ENCODE measurements at regions not wholly inside any gene's neighbourhood (a gene's known extent, or its start where the extent isn't known, plus 50 kb on each side); places are given as distances from the start of the nearest gene placed in this dataset.

DNA sequence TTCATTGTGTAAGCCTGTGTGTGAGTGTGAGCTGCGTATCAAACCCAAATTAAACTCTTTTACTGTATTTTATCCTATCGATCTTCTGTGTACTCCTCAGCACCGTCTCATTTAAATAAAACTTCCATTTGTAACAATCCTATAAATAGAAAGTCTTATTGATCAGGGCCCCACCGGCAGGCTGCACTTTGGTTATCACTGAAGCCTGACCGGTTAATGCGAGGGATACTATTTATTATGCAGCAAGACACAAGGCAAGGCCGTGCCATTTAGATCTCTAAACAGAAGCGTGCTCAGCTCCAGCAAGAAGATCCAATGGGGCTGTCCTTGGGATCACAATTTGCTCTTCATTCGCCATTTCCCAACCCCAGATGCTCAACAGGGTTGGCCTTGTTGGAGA is 252.6 kb upstream of the TSHZ3 start:
- no peak overlapping the region for H3K4me3 ChIP-seq (ENCODE audit: low read length)
- TF ChIP-seq, protein P1, sequence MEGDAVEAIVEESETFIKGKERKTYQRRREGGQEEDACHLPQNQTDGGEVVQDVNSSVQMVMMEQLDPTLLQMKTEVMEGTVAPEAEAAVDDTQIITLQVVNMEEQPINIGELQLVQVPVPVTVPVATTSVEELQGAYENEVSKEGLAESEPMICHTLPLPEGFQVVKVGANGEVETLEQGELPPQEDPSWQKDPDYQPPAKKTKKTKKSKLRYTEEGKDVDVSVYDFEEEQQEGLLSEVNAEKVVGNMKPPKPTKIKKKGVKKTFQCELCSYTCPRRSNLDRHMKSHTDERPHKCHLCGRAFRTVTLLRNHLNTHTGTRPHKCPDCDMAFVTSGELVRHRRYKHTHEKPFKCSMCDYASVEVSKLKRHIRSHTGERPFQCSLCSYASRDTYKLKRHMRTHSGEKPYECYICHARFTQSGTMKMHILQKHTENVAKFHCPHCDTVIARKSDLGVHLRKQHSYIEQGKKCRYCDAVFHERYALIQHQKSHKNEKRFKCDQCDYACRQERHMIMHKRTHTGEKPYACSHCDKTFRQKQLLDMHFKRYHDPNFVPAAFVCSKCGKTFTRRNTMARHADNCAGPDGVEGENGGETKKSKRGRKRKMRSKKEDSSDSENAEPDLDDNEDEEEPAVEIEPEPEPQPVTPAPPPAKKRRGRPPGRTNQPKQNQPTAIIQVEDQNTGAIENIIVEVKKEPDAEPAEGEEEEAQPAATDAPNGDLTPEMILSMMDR (IDR thresholded peaks at IDR 0.05; ENCODE audit: insufficient read depth, low read depth, low read length, missing control alignments): no peak
- DNase-seq (ENCODE audit: low read depth): no peak

DNA sequence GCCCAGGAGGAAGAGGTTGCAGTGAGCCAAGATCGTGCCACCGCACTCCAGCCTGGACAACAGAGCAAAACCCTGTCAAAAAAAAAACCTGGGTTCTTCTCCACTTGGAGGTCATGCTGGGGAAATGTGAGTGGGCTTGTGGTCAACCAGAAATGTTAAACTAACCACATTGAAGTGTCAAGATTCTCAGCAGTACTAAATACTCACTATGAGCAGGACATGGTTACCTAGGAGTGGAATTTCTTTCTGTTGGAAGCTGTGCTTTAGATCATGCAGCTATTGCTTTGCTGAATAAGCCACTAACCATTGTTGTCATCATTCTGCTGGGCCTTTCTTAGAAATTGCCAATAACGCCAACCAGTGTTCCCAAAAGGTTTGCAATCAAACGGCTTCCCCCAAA is 253.3 kb upstream of the TSHZ3 start:
- TF ChIP-seq, protein P1 (IDR thresholded peaks at IDR 0.05; ENCODE audit: insufficient read depth, low read depth, low read length, missing control alignments): no peak
- H3K4me3 ChIP-seq (ENCODE audit: low read length): no peak overlapping the region
- no peak for DNase-seq (ENCODE audit: low read depth)

DNA sequence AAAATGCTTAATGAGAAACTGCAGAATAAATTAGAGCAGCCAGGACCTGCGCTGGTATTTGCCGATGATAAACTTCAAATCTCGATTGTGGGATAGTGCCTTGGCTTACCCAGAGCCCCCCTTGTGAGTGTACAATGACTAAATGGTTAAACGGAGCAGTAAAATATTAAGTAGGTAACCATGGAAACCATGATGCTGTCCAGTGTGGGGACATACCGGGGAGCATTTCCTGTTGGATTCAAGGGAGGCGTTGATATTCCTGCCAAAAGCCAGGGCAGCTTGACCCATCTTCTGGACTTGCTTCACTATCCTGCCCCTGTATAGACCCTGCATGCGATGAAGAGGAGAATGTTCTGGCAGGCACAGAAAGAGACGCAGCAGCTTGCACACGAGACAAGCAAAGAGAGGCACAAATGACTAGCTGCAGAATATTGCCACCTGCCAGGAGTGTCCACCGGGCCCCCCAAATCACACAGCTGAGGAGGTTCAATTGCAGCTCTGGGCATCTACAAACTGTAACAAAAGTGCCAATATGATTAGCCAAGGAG is 255.3 kb upstream of the TSHZ3 start:
- no peak for DNase-seq (ENCODE audit: low read depth)
- TF ChIP-seq, protein P1 (IDR thresholded peaks at IDR 0.05; ENCODE audit: insufficient read depth, low read depth, low read length, missing control alignments): no peak
- no peak overlapping the region for H3K4me3 ChIP-seq (ENCODE audit: low read length)

DNA sequence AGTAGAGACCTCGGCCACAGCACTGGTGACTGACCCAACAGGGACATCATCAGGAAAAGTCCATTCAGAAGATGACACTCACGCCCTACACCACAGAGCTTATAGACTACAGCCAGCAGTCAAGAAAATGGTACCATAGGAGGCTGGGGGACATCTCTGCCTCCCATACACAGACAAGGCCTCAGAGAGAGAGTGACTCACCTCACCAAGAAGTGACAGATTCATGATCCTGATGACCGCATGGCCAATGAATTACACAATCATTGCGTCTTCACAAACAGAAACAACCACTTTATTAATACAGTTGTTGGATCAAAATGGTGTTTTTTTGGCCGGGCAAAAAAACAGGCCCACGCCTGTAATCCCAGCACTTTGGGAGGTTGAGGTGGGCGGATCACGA is 260.8 kb upstream of the TSHZ3 start:
- no peak overlapping the region for H3K4me3 ChIP-seq (ENCODE audit: low read length)
- DNase-seq (ENCODE audit: low read depth): no peak
- TF ChIP-seq, protein P1 (IDR thresholded peaks at IDR 0.05; ENCODE audit: insufficient read depth, low read depth, low read length, missing control alignments): no peak

DNA sequence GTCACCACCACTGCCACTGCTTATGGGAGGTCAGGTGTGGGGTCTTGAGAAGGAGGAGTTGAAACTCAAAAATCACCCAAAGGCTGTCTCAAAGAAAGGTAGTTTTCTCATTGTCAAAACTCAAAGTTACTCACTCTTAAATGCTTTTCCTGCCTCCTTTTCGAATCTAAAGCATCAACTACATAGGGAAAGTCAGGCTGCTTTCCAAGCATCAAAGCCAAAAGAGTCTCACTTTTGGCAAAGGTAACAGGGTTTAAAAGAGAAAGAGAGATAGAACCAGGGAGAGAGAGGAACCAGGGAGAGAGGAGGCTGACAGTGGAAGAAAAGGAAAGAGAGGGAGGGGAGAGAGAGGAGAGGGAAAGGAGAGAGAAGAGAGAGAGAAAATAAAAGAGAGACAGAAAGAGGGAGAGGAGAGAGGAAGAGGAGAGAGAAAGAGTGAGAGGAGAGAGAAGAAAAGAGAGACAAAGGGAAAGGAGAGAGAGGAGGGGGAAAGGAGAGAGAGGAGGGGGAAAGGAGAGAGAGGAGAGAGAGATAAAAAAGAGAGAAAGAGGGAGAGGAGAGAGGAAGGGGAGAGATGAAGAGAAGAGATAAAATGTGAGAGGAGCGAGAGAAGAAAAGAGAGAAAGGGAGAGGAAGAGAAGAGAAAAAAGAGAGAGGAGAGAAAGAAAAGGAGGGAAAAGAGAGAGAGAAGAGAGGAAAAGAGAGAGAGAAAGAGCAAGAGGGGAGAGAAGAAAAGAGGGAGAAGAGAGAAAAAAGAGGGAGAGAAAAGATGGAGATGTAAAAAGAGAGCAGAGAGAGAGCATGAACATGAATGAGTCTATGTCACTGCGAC is 262.0 kb upstream of the TSHZ3 start:
- no peak overlapping the region for H3K4me3 ChIP-seq (ENCODE audit: low read length)
- no peak for DNase-seq (ENCODE audit: low read depth)
- TF ChIP-seq, protein P1 (IDR thresholded peaks at IDR 0.05; ENCODE audit: insufficient read depth, low read depth, low read length, missing control alignments): no peak

DNA sequence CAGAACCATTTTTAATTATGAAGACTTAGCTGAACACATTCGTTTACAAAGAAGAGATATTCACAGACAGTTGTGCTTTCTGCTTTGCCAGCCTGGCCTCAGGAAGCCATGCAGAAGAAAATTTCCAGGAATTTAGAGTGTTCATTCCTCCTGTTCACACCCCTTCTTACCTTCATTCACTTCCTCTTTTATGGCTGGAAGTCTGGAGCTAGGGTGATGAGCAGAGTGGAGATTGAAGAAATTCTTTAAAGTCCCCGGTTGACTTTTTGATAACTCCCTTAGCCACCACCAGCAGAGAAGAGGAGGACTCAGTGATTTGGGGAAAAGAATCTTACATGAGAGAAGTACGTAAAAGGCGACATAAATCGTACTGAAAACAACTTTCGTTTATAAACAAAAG is 263.6 kb upstream of the TSHZ3 start:
- DNase-seq (ENCODE audit: low read depth): no peak
- no peak overlapping the region for H3K4me3 ChIP-seq (ENCODE audit: low read length)

More for the DNA sequence above, 263.6 kb upstream of the TSHZ3 start:
- TF ChIP-seq, protein P1 (IDR thresholded peaks at IDR 0.05; ENCODE audit: insufficient read depth, low read depth, low read length, missing control alignments): no peak

All from epithelial cell of esophagus (primary cell).